ENCODE measurements at regions not wholly inside any gene's neighbourhood (a gene's known extent, or its start where the extent isn't known, plus 50 kb on each side); places are given as distances from the start of the nearest gene placed in this dataset.

DNA sequence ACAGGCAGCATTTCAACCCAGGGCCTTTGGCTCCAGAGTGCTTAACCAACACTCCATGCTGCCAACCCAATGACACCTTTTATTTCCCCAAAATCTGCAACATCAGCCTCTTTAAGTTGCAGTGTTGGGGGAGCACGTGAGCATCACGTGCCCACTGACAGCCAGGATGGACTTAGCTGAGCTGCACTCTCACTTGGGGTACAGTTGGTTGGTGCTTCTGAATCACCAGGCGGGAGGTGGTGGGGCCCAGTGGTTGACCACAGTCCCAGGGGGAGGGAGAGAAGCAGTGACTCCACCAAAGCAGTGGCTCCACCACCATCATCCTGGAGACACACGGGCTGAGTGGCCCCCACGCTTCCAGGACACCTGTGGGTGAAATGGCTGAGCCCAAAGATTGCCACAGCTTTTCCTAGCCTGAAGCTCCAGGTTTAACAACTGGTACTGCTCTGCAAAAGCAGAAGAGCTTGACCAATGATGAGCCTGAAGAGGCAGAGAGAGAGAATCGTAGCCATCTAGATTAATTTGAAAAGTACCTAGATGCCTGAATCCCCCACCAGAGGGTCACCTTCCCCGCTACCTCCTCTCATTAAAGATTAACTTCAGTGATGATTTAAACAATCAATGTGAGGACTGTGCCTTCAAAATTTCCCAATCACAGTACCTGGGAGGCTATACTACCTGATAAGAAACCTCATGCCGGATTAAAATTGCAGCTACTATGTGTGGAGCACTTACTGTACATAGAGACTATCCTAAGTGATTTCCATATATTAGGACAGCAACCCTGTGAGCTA lies 193.8 kb downstream of the FOXO1 start:
- TF ChIP-seq, protein P1, sequence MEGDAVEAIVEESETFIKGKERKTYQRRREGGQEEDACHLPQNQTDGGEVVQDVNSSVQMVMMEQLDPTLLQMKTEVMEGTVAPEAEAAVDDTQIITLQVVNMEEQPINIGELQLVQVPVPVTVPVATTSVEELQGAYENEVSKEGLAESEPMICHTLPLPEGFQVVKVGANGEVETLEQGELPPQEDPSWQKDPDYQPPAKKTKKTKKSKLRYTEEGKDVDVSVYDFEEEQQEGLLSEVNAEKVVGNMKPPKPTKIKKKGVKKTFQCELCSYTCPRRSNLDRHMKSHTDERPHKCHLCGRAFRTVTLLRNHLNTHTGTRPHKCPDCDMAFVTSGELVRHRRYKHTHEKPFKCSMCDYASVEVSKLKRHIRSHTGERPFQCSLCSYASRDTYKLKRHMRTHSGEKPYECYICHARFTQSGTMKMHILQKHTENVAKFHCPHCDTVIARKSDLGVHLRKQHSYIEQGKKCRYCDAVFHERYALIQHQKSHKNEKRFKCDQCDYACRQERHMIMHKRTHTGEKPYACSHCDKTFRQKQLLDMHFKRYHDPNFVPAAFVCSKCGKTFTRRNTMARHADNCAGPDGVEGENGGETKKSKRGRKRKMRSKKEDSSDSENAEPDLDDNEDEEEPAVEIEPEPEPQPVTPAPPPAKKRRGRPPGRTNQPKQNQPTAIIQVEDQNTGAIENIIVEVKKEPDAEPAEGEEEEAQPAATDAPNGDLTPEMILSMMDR (IDR thresholded peaks at IDR 0.05; ENCODE audit: insufficient read depth, missing control alignments), result no peak
- no peak for FAIRE-seq

DNA sequence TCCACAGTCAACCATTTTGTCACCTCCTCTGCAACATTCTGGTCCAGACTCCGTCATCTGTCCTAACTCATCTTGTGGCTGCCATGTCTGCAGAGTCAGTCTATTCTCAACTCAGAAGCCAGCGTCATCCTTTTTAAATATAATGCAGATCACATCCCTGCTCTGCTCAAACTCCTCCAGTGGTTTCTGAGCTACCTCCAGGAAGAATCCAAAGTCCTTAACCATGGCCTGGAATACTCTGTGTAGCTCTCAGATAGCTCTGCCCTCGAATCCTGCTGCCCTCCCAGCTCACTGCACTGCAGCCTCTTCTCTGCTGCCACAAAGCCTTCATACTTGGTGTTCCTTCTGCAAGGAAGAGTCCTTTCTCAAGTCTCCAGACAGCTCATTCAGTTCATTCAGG lies 190.8 kb downstream of the FOXO1 start:
- FAIRE-seq (no peak), DNase-seq (ENCODE audit: insufficient read length, low spot score) (no peak)
- TF ChIP-seq, protein P1 (IDR thresholded peaks at IDR 0.05; ENCODE audit: insufficient read depth, missing control alignments), result no peak

More for the DNA sequence above, 193.8 kb downstream of the FOXO1 start:
- no peak for DNase-seq (ENCODE audit: insufficient read length, low spot score)

DNA sequence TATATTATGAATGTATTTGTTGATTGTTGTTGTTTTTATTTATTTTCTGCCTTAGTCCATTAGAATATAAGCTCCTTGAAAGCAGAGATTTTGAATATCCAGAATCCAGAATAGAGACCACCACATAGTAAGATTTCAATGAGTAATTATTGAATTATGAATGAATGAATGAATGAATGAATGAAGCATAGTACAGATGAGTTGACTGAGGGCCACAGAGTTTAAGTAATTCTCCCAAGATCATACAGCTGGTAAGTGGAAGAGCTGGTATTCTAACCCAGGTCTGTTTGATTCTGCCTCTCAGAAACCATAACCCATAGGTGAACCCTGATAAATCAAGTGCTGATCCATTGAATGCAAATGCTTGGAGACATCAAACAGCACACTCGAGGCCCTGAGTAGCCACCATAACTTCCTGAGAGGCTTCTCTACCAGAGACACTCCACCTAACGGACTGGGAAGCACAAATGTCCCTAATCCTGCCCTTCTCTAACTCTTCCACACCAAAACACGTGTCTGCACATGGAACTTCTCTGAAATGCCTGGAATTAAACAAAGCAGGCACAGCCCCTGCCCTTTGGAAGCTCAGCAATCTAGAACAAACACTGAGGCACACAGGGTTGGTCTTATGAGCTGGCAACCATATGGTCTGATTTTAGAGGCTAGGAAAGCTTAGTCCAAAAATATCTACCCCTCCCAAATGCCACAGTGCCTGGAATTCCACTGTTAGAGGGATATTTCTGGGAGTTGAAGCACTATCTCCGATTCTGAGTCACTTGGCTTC lies 190.1 kb downstream of the FOXO1 start:
- FAIRE-seq (no peak), DNase-seq (ENCODE audit: insufficient read length, low spot score) (no peak)
- TF ChIP-seq, protein P1 (IDR thresholded peaks at IDR 0.05; ENCODE audit: insufficient read depth, missing control alignments), result no peak

DNA sequence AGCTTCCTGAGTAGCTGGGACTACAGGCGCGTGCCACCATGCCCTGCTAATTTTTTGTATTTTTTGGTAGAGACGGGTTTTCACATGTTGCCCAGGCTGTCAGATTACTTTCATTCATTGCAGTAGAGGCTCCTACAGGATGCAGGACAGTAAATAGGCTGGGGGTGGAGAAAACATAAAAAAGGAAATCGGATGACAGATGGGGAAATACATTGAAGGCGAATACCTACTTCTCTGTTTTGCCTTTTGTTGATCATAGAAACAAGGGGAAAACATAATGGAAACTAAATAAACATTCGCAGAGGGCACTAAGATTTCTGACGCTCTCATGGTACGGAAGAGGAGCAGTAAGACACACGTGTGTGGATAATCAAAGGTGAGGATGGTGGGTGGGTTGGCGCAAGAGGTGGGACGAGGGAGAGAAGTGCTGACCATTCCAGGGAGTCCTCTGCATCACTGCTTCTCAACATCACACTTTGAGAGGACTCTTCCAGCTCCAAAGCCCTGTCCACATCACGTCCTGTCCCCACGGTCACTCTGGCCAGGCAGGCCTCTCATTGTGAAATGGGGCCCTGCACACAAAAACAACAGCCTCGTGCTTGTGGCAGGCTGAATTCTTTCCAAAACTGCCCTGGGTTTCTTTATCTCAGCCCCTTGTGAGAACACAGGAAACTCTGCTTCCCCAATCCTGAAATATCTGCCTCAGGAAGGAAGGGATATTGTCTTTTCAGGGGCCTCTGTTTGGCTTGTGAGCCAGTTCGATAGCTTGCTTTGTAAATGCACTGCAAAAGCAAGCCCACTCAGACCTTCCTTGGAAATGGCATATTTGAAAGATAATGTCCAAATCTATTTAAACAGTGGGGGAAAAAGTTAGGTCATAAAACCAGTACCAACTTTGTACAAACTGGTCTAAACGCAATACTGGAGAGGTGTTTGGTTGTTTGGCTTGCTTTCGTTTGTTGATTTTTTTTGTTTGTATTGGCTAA lies 188.5 kb downstream of the FOXO1 start:
- DNase-seq (ENCODE audit: insufficient read length, low spot score), result no peak
- TF ChIP-seq, protein P1 (IDR thresholded peaks at IDR 0.05; ENCODE audit: insufficient read depth, missing control alignments), result no peak
- no peak for FAIRE-seq

DNA sequence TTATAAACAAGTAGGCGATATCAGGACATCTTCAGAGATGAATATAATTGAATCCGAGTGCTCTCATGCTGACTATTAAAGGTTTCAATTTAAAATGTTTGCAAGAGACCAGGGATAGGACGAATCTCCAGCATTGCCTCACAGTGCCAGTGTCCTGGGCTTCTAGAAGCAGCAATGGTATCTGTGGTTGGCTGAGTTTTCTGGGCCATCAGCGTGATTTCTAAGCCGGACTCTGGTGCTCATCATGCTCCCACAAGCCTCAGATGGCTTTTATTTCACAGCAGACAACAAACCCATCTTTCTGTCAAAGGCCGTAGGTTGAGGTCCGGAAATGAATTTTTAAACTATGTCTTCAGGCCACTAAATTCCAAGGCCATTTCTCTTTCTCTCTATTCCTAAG lies 187.7 kb downstream of the FOXO1 start:
- TF ChIP-seq, protein P1 (IDR thresholded peaks at IDR 0.05; ENCODE audit: insufficient read depth, missing control alignments), result no peak
- FAIRE-seq (no peak), DNase-seq (ENCODE audit: insufficient read length, low spot score) (no peak)

DNA sequence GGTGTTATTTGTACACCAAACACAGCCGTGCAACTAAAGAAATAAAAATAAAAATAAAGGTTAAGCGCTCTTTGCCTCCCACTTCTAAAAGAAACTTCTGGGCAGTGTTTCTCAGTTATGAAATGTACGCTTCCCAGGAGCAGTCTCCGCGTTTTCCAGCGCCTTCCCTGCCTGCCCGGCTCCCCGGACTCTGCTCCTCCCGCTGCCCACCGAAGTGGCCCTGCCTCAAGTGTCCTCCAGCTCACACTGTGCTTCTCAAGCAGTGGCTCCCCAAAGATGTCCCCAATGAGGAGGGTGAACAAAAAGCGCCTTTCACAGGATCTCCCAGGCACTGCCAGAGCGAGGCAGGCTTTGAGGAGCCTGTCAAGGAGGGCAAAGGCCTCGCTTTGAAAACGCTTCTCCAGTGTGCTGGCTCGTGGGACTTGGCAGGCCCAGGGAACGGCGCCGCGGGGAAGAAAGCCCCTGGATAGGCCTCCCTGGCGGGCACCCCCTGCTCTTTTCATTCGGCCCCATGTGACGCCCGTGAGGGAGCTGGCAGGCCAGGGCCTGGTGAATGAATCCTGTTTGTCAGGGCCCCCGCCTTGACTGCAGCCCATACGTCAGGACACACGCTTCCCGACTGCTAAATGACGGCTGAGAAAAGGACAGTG lies 187.1 kb downstream of the FOXO1 start:
- no peak for DNase-seq (ENCODE audit: insufficient read length, low spot score)
- TF ChIP-seq, protein P1 (IDR thresholded peaks at IDR 0.05; ENCODE audit: insufficient read depth, missing control alignments), result no peak
- FAIRE-seq, result no peak

Measured in D721Med (cell line).